ENCODE measurements at regions not wholly inside any gene's neighbourhood (a gene's known extent, or its start where the extent isn't known, plus 50 kb on each side); places are given as distances from the start of the nearest gene placed in this dataset.
"Not testable (repeated sequence)": the region's sequence is repeated elsewhere in the genome, so short reads cannot be mapped to it uniquely, and the experiment has no call there.

- DNase-seq = no peak
Measured at GRCh38 chr2:239882781-239883180, 142.4 kb downstream of the NDUFA10 start.

GRCh38 chr2:239882331-239882732, 142.8 kb downstream of the NDUFA10 start:
- peak; percentile 56 to 62 for DNase-seq

- DNase-seq = no peak
Measured at GRCh38 chr2:239881561-239882320, 143.4 kb downstream of the NDUFA10 start.

GRCh38 chr2:239881031-239881471, 144.1 kb downstream of the NDUFA10 start:
- DNase-seq = no peak

- no peak for DNase-seq
Measured at GRCh38 chr2:239880396-239880795, 144.7 kb downstream of the NDUFA10 start.

GRCh38 chr2:239879423-239880084, 145.6 kb downstream of the NDUFA10 start:
- no peak for DNase-seq

GRCh38 chr2:239878686-239879085, 146.5 kb downstream of the NDUFA10 start:
- no peak for DNase-seq

GRCh38 chr2:239876948-239877289, 148.2 kb downstream of the NDUFA10 start:
- DNase-seq = no peak

- DNase-seq = no peak
Measured at GRCh38 chr2:239876271-239876947, 148.7 kb downstream of the NDUFA10 start.

GRCh38 chr2:239874636-239875356, 150.3 kb downstream of the NDUFA10 start:
- no peak for DNase-seq

GRCh38 chr2:239873656-239874635, 151.2 kb downstream of the NDUFA10 start:
- no peak for DNase-seq

- DNase-seq = no peak
Measured at GRCh38 chr2:239871481-239872435, 153.4 kb downstream of the NDUFA10 start.

GRCh38 chr2:239870863-239871262, 154.3 kb downstream of the NDUFA10 start:
- DNase-seq = no peak

- DNase-seq = no peak
Measured at GRCh38 chr2:239870276-239870675, 154.9 kb downstream of the NDUFA10 start.

- DNase-seq = no peak
Measured at GRCh38 chr2:239869272-239870155, 155.6 kb downstream of the NDUFA10 start.

GRCh38 chr2:239868556-239869181, 156.5 kb downstream of the NDUFA10 start:
- DNase-seq = no peak

GRCh38 chr2:239866778-239867177, 158.4 kb downstream of the NDUFA10 start:
- no peak for DNase-seq

GRCh38 chr2:239866350-239866749, 158.8 kb downstream of the NDUFA10 start:
- DNase-seq = no peak

- not testable (repeated sequence) for DNase-seq
Measured at GRCh38 chr2:239865856-239866255, 159.3 kb downstream of the NDUFA10 start.
